Right atrium auricular region (tissue), 2 donors: ENCODE measurements at regions not wholly inside any gene's neighbourhood (a gene's known extent, or its start where the extent isn't known, plus 50 kb on each side); places are given as distances from the start of the nearest gene placed in this dataset.

ENCODE experiments used
- DNase-seq: peaks from one replicate; pipeline ENCODE4 v3.0.0-alpha.2; 2019; ENCODE audit warnings: low spot score
- H3K27ac ChIP-seq, 2 donors: fragments of 200-600 bp; sonication (generic); 1 replicate in 1 of 2; 2 replicates in 1 of 2; pipeline ENCODE4 v1.5.1; 2016 to 2019
- H3K27me3 ChIP-seq, 2 donors: fragments of 200-600 bp; sonication (generic); one replicate each; pipeline versions ENCODE4 v1.5.1 to v1.6.0; 2017 to 2019
- H3K36me3 ChIP-seq: fragments of 200-600 bp; sonication (generic); one replicate; pipeline ENCODE4 v1.5.1; 2016
- H3K4me1 ChIP-seq, 2 donors: fragments of 200-600 bp; sonication (generic); one replicate each; pipeline versions ENCODE4 v1.5.1 to v1.6.0; 2017 to 2019
- H3K4me3 ChIP-seq, 2 donors: fragments of 200-600 bp; sonication (generic); 1 replicate in 1 of 2; 2 replicates in 1 of 2; pipeline ENCODE4 v1.5.1; 2017 to 2019; ENCODE audit warnings: mild to moderate bottlenecking in 1 of 2, moderate library complexity in 1 of 2
- H3K9me3 ChIP-seq, 2 donors: fragments of 200-600 bp; sonication (generic); one replicate each; pipeline ENCODE4 v1.5.1; 2019
- TF ChIP-seq, protein P1 (sequence below), 2 donors: fragments of 200-600 bp; sonication (generic); IDR thresholded peaks; one replicate each; pipeline ENCODE4 v1.5.1; 2019; ENCODE audit warnings: antibody characterized with exemption in 2 of 2

DNA sequence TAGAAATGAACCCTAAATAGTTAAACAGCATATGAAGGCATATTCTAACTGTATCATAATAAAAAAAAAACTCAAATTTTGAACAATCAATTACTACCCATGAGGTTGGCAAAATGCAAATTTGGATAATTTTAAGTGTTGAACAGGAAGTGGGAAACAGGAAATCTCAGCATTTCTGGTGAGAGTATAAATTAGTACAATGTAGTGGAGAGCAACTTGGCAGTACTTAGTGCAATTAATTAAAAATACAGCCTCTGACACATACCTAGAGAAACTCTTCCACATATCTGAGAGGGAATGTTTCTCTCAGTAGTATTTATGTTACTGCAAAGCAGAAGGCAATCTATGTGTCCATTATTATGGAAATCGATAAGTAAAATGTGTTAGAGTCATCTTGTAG is 96.8 kb downstream of the TUSC7 start:
- Histone ChIP-seq H3K27ac (no peak overlapping the region), H3K4me3 (no peak overlapping the region), H3K36me3 (no peaks in the 10 kb centered on the region), H3K27me3 (no peaks in the 10 kb centered on the region), H3K9me3 (peaks cover 0 to 14% of the 10 kb centered on the region in 2 donors), H3K4me1 (no peaks in the 10 kb centered on the region)
- TF ChIP-seq, protein P1, sequence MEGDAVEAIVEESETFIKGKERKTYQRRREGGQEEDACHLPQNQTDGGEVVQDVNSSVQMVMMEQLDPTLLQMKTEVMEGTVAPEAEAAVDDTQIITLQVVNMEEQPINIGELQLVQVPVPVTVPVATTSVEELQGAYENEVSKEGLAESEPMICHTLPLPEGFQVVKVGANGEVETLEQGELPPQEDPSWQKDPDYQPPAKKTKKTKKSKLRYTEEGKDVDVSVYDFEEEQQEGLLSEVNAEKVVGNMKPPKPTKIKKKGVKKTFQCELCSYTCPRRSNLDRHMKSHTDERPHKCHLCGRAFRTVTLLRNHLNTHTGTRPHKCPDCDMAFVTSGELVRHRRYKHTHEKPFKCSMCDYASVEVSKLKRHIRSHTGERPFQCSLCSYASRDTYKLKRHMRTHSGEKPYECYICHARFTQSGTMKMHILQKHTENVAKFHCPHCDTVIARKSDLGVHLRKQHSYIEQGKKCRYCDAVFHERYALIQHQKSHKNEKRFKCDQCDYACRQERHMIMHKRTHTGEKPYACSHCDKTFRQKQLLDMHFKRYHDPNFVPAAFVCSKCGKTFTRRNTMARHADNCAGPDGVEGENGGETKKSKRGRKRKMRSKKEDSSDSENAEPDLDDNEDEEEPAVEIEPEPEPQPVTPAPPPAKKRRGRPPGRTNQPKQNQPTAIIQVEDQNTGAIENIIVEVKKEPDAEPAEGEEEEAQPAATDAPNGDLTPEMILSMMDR (IDR thresholded peaks at IDR 0.05) = no peak
- no peak for DNase-seq

DNA sequence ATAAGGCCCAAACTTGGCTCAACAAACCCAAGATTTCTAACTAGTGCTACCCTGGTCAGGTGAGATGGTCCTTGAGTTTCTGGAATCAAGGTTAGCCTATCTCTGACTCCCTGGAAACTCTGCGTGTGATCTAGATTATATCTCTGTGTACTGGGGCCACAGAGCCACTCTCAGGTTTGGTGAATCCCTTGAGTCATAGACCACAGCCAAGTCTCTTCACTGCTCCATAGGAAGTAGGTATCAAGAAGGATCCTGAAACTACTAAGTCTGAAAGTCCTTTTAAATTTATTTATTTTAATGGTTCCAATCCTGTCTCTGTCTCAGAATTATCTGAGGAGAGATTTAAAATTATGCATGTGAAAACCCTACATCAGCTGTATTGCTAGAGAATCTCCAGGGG is 99.1 kb downstream of the TUSC7 start:
- Histone ChIP-seq H3K36me3 (no peaks in the 10 kb centered on the region), H3K4me1 (no peaks in the 10 kb centered on the region), H3K9me3 (peaks cover 0 to 10% of the 10 kb centered on the region in 2 donors), H3K4me3 (no peak overlapping the region), H3K27ac (no peak overlapping the region), H3K27me3 (no peaks in the 10 kb centered on the region)
- TF ChIP-seq, protein P1 (IDR thresholded peaks at IDR 0.05) = no peak
- no peak for DNase-seq

DNA sequence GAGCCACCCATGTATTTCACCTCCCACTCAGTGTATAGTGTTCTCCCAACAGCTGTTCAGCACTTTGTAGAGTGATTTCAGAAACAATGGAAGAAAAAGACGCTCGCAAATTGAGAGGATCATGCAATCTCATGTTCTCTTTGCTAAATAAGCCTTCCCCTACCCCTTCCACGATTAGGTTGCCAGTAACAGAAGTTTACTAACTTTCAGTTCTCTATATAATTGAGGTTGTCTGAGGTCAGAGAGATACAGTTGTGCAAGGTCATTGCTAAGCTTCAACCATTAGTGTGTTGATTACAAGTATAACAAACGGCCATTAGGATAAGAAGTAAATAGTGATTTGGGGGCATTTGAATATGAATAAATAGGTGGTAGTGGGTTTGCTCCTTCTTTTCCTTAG is 99.6 kb downstream of the TUSC7 start:
- peaks cover 0 to 8% of the 10 kb centered on the region in 2 donors for H3K9me3 ChIP-seq
- no peak overlapping the region for H3K27ac ChIP-seq
- TF ChIP-seq, protein P1 (IDR thresholded peaks at IDR 0.05) = no peak
- no peak for DNase-seq
- no peak overlapping the region for H3K4me3 ChIP-seq
- H3K36me3 ChIP-seq = no peaks in the 10 kb centered on the region
- H3K4me1 ChIP-seq = no peaks in the 10 kb centered on the region
- no peaks in the 10 kb centered on the region for H3K27me3 ChIP-seq

DNA sequence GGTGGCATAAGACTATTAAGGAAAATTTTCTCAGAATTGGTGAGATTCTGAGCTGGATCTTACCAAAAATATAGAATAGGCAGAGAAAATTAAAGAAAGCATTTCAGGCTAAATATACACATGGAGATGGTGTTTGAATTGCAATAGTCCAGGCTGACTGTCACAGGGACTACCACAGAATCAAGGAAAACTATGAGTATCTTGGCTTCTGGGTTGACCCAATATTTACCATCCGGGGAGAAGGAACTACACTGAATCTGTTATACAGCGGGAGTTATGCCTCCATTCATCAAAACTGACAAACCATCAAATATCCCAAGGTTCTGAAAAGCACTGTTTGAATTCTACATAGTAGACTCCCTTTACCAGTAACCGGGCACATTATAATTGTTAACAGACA is 102.2 kb downstream of the TUSC7 start:
- no peak overlapping the region for H3K4me3 ChIP-seq
- TF ChIP-seq, protein P1 (IDR thresholded peaks at IDR 0.05) = no peak
- peaks cover 0 to 3% of the 10 kb centered on the region in 2 donors for H3K9me3 ChIP-seq
- no peak for DNase-seq
- H3K27me3 ChIP-seq = no peaks in the 10 kb centered on the region
- H3K4me1 ChIP-seq = no peaks in the 10 kb centered on the region
- no peaks in the 10 kb centered on the region for H3K36me3 ChIP-seq
- H3K27ac ChIP-seq = no peak overlapping the region

DNA sequence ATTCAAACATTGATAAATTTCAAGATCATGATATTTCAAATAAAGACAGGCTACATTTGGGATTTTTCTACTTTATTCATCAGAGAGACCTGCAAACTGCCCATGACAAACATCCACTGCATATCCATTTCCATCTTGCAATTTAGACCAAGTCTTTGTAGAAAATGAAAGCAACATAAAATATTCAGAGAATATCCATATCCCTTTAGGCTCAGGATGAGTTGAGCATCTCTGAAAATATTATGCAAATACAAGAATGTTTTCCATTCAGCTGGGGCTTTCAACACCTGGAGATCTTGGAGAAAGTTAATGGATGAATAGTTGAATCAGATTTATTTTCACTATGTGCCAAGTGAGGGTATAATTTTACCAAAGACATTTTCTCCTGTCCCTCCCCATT is 103.4 kb downstream of the TUSC7 start:
- Histone ChIP-seq H3K4me1 (no peaks in the 10 kb centered on the region), H3K4me3 (no peak overlapping the region), H3K36me3 (no peaks in the 10 kb centered on the region), H3K9me3 (peaks cover 0 to 3% of the 10 kb centered on the region in 2 donors), H3K27ac (no peak overlapping the region), H3K27me3 (no peaks in the 10 kb centered on the region)
- TF ChIP-seq, protein P1 (IDR thresholded peaks at IDR 0.05) = no peak
- no peak for DNase-seq

DNA sequence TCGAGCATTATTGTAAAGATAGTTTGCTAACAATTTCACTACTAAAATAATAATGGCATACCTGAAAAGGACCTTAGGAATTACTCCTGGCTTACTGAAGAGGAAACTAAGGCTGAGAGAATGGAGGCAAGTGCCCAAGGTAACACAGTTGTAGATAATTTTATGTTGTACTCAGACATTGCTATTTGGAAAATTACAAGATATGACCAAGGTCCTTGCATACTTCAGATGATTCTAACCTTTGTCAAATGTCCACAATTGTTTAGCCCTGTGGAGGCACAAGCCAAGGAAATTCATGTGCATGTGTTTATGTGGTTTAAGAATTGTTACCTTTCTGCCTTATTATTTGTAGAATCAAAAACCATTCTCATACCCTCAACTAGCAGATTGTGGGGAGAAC is 105.7 kb downstream of the TUSC7 start:
- TF ChIP-seq, protein P1 (IDR thresholded peaks at IDR 0.05) = no peak
- no peak for DNase-seq
- no peaks in the 10 kb centered on the region for H3K4me1 ChIP-seq
- no peaks in the 10 kb centered on the region for H3K36me3 ChIP-seq
- H3K27me3 ChIP-seq = no peaks in the 10 kb centered on the region
- no peak overlapping the region for H3K27ac ChIP-seq
- H3K4me3 ChIP-seq = no peak overlapping the region
- H3K9me3 ChIP-seq = no peaks in the 10 kb centered on the region
